Vagina (tissue), 2 donors: ENCODE measurements at regions not wholly inside any gene's neighbourhood (a gene's known extent, or its start where the extent isn't known, plus 50 kb on each side); places are given as distances from the start of the nearest gene placed in this dataset.
"Not testable (repeated sequence)": the region's sequence is repeated elsewhere in the genome, so short reads cannot be mapped to it uniquely, and the experiment has no call there.

Experiments used
- DNase-seq, 2 donors: peaks; one replicate each; pipeline ENCODE4 v3.0.0-alpha.2; 2017; ENCODE audit errors: extremely low spot score in 2 of 2
- H3K27ac ChIP-seq: fragments of 200-600 bp; sonication (generic); one replicate; pipeline ENCODE4 v1.5.1; 2019
- H3K27me3 ChIP-seq: fragments of 200-600 bp; sonication (generic); one replicate; pipeline ENCODE4 v1.5.1; 2019
- H3K36me3 ChIP-seq, 2 donors: fragments of 200-600 bp; sonication (generic); one replicate each; pipeline ENCODE4 v1.5.1; 2017 to 2019
- H3K4me1 ChIP-seq: fragments of 200-600 bp; sonication (generic); one replicate; pipeline ENCODE4 v1.5.1; 2019
- H3K4me3 ChIP-seq, 2 donors: fragments of 200-600 bp; sonication (generic); 1 replicate in 1 of 2; 2 replicates in 1 of 2; pipeline ENCODE4 v1.5.1; 2016 to 2019
- H3K9me3 ChIP-seq: fragments of 200-600 bp; sonication (generic); one replicate; pipeline ENCODE4 v1.5.1; 2019
- CTCF ChIP-seq, 3 experiments: fragments of 450-650 bp in 2 of 3; fragments of 200-600 bp in 1 of 3; sonication (generic) in 1 of 3; IDR thresholded peaks; one replicate each; pipeline ENCODE4 v1.5.1; 2017 to 2019; ENCODE audit warnings: antibody characterized with exemption in 3 of 3, mild to moderate bottlenecking in 2 of 3, moderate library complexity in 2 of 3
- POLR2A ChIP-seq, 2 donors: fragments of 450-650 bp; IDR thresholded peaks; one replicate each; pipeline ENCODE4 v1.6.1; 2017; ENCODE audit warnings: antibody characterized with exemption in 2 of 2, mild to moderate bottlenecking in 2 of 2, moderate library complexity in 2 of 2
- POLR2AphosphoS5 ChIP-seq, 2 donors: sonication (generic); formaldehyde crosslinking; IDR thresholded peaks; one replicate each; pipeline ENCODE4 v1.9.0; 2017; ENCODE audit warnings: antibody characterized with exemption in 2 of 2, mild to moderate bottlenecking in 2 of 2, low read depth in 1 of 2; ENCODE audit not compliant: insufficient read depth in 1 of 2
- intact Hi-C: fragments of 100-400 bp; cut with DNase I; formaldehyde crosslinking; loops from one replicate; pipeline ENCODE4 v1.15.1; 2023

DNA sequence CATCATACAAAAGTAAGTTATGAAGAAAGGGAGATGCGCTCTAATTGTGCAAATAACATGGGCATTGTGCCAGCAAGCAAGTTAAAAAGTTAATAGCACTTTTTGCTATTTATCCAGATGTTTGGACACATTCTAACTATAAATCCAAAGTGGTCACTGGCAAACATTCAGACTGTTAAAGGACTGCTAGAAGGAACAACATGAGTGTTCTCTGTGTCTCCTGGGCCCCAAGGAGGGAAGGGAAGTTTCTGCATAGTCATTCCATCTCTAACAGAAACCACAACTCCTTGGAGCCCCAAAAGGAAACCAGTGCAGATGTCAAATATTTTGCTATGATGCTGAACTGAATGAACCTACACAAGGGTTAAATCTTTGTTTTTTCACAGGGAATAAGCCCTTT lies 213.3 kb upstream of the HNRNPA3 start:
- intact Hi-C loops = no loop called here
- TF ChIP-seq CTCF (IDR thresholded peaks at IDR 0.05) (no peak), POLR2A (IDR thresholded peaks at IDR 0.05) (no peak), POLR2AphosphoS5 (IDR thresholded peaks at IDR 0.05; ENCODE audit: insufficient read depth in 1 of 2, low read depth in 1 of 2) (no peak)
- DNase-seq = no peak
- Histone ChIP-seq H3K36me3 (no peaks in the 10 kb centered on the region), H3K4me3 (no peak overlapping the region), H3K27me3 (no peaks in the 10 kb centered on the region), H3K9me3 (no peaks in the 10 kb centered on the region), H3K4me1 (peaks cover 24% of the 10 kb centered on the region), H3K27ac (peak overlapping the region; percentile 36)

DNA sequence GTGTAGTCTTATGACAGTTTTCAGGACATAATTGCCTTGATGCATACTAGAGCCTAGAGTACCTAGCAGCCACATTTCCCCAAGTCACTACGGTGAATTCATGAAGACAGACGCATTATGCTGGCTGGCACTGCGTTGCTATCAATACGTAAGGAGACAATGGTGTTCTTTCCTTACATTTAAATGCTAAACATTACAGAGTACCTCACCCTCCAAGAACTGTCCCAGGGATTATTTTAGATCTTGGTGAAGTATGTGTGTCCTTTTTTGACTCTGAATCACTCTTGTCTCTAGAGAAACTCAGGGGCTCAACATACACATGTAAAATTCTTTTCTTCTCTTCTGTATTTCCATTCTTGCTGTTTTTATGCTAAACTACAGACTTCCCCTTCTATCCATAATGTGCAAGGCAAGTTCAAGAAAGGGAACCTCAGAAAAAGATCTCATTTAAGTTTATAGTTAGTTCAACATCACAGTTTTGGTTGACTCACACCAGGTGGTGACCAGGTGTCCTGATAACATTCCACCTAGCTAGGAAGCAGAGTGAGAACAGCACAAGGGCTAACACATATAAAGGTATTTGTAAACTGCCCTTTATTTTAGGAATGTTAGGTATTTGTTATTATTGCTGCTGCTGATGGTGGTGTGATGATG lies 212.4 kb upstream of the HNRNPA3 start:
- Histone ChIP-seq H3K4me1 (peaks cover 24% of the 10 kb centered on the region), H3K27me3 (no peaks in the 10 kb centered on the region), H3K4me3 (no peak overlapping the region), H3K9me3 (no peaks in the 10 kb centered on the region), H3K27ac (peak overlapping the region; percentile 36), H3K36me3 (no peaks in the 10 kb centered on the region)
- TF ChIP-seq POLR2AphosphoS5 (IDR thresholded peaks at IDR 0.05; ENCODE audit: insufficient read depth in 1 of 2, low read depth in 1 of 2) = no peak
- no peak for TF ChIP-seq CTCF (IDR thresholded peaks at IDR 0.05)
- no peak for TF ChIP-seq POLR2A (IDR thresholded peaks at IDR 0.05)
- intact Hi-C loops = no loop called here
- no peak for DNase-seq

DNA sequence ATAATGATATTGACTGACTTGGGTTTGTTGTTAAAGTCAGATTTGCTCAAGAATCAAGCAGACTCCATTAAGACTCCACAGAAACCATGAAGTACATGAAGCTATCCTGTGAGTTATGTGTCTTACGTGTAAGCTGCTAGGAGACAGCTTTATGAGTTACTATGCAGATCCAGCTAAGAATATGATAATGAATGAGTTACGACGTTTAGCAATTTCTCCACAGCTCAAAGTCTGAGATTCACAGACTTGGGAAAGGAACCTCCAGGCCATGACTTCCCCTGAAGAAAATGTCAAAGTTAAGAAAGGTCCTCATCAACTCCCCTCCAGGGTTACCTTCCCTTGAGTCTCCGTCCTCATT lies 211.9 kb upstream of the HNRNPA3 start:
- intact Hi-C loops = no loop called here
- no peak for DNase-seq
- H3K27me3 ChIP-seq = no peaks in the 10 kb centered on the region
- TF ChIP-seq POLR2A (IDR thresholded peaks at IDR 0.05) (no peak), POLR2AphosphoS5 (IDR thresholded peaks at IDR 0.05; ENCODE audit: insufficient read depth in 1 of 2, low read depth in 1 of 2) (no peak), CTCF (IDR thresholded peaks at IDR 0.05) (no peak)
- no peaks in the 10 kb centered on the region for H3K36me3 ChIP-seq
- H3K9me3 ChIP-seq = no peaks in the 10 kb centered on the region
- H3K4me1 ChIP-seq = peaks cover 24% of the 10 kb centered on the region
- H3K4me3 ChIP-seq = no peak overlapping the region
- no peak overlapping the region for H3K27ac ChIP-seq

- no peaks in the 10 kb centered on the region for H3K9me3 ChIP-seq
- DNase-seq = no peak
- H3K36me3 ChIP-seq = no peaks in the 10 kb centered on the region
- H3K4me1 ChIP-seq = peaks cover 24% of the 10 kb centered on the region
- no peaks in the 10 kb centered on the region for H3K27me3 ChIP-seq
- intact Hi-C loops = no loop called here
- no peak overlapping the region for H3K27ac ChIP-seq
- TF ChIP-seq POLR2A (IDR thresholded peaks at IDR 0.05) (no peak), POLR2AphosphoS5 (IDR thresholded peaks at IDR 0.05; ENCODE audit: insufficient read depth in 1 of 2, low read depth in 1 of 2) (no peak), CTCF (IDR thresholded peaks at IDR 0.05) (no peak)
- H3K4me3 ChIP-seq = no peak overlapping the region
Observed at GRCh38 chr2:177001334-177001733, 211.3 kb upstream of the HNRNPA3 start.

DNA sequence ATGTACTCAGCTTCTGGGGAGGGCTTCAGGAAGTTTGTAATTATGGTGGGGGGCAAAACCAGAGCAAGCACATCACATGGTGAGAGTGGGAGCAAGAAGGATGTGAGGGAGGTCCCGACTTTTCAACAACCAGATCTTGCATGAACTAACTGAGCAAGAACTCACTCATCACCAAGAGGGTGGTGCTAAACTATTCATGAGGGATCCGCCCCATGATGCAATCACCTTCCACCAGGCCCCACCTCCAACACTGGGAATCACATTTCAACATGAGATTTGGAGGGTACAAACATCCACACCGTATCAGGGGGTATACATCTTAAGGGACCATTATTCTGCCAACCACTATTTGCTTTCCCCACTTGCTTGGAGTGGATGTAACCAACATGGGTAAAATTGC lies 209.6 kb upstream of the HNRNPA3 start:
- TF ChIP-seq POLR2AphosphoS5 (IDR thresholded peaks at IDR 0.05; ENCODE audit: insufficient read depth in 1 of 2, low read depth in 1 of 2) = no peak
- no peak for TF ChIP-seq POLR2A (IDR thresholded peaks at IDR 0.05)
- TF ChIP-seq CTCF (IDR thresholded peaks at IDR 0.05) = no peak
- H3K4me3 ChIP-seq = no peak overlapping the region
- no peaks in the 10 kb centered on the region for H3K36me3 ChIP-seq
- H3K9me3 ChIP-seq = no peaks in the 10 kb centered on the region
- intact Hi-C loops = no loop called here
- no peak for DNase-seq
- H3K27ac ChIP-seq = no peak overlapping the region
- H3K4me1 ChIP-seq = peaks cover 18% of the 10 kb centered on the region
- no peaks in the 10 kb centered on the region for H3K27me3 ChIP-seq

DNA sequence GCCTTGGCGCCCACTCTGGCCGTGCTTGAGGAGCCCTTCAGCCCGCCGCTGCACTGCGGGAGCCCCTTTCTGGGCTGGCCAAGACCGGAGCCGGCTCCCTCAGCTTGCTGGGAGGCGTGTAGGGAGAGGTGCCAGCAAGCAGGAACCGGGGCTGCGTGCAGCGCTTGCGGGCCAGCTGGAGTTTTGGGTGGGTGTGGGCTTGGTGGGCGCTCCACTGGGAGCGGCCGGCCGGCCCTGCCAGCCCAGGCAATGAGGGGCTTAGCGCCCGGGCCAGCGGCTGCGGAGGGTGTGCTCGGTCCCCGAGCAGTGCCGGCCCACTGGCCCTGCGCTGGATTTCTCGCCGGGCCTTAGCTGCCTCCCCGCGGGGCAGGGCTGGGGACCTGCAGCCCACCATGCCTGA lies 204.9 kb upstream of the HNRNPA3 start:
- H3K27me3 ChIP-seq, H3K9me3 ChIP-seq, intact Hi-C loops, H3K36me3 ChIP-seq, H3K4me1 ChIP-seq, DNase-seq, H3K4me3 ChIP-seq, H3K27ac ChIP-seq: not testable (repeated sequence)

DNA sequence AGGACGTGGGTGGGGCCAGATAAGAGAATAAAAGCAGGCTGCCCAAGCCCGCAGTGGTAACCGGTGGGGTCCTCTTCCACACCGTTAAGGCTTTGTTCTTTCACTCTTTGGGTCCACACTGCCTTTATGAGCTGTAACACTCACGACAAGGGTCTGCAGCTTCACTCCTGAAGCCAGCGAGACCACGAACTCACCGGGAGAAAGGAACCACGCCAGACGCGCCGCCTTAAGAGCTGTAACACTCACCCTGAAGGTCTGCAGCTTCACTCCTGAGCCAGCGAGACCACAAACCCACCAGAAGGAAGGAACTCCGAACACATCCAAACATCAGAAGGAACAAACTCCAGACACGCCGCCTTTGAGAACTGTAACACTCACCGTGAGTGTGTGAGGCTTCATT lies 203.9 kb upstream of the HNRNPA3 start:
- DNase-seq, H3K36me3 ChIP-seq, H3K27me3 ChIP-seq, H3K4me1 ChIP-seq, H3K27ac ChIP-seq, H3K9me3 ChIP-seq, intact Hi-C loops, H3K4me3 ChIP-seq: not testable (repeated sequence)
